ENCODE measurements at regions not wholly inside any gene's neighbourhood (a gene's known extent, or its start where the extent isn't known, plus 50 kb on each side); places are given as distances from the start of the nearest gene placed in this dataset.

DNA sequence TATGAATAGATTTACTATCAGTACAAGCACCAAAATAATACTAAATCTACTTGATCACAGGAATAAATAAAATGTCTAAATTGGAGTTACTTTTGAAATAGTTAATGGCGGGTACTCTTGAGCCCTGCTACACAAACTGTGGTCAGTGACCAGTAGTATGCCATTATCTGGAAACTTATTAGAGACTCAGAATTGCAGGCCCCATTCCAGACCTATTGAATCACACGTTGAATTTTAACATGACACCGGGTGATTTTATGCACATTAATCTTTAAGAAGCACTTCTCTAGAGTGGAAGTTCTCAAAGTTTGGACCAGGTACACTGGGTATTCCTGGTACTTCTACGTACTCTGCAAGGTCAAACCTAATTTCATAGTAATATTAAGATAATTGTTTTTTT lies 660.0 kb upstream of the POU3F4 start:
- TF ChIP-seq TAF1 (conservative IDR thresholded peaks at IDR 0.05) = no peak
- TF ChIP-seq, protein P1, sequence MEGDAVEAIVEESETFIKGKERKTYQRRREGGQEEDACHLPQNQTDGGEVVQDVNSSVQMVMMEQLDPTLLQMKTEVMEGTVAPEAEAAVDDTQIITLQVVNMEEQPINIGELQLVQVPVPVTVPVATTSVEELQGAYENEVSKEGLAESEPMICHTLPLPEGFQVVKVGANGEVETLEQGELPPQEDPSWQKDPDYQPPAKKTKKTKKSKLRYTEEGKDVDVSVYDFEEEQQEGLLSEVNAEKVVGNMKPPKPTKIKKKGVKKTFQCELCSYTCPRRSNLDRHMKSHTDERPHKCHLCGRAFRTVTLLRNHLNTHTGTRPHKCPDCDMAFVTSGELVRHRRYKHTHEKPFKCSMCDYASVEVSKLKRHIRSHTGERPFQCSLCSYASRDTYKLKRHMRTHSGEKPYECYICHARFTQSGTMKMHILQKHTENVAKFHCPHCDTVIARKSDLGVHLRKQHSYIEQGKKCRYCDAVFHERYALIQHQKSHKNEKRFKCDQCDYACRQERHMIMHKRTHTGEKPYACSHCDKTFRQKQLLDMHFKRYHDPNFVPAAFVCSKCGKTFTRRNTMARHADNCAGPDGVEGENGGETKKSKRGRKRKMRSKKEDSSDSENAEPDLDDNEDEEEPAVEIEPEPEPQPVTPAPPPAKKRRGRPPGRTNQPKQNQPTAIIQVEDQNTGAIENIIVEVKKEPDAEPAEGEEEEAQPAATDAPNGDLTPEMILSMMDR (IDR thresholded peaks at IDR 0.05; ENCODE audit: low read depth, low read length, missing input control) = no peak

Measured in liver (tissue), 3 donors.